Spleen (tissue), 11 donors: ENCODE measurements at regions not wholly inside any gene's neighbourhood (a gene's known extent, or its start where the extent isn't known, plus 50 kb on each side); places are given as distances from the start of the nearest gene placed in this dataset.

ENCODE experiments used
- DNase-seq: peaks from one replicate; pipeline ENCODE4 v3.0.0-alpha.2; 2020
- H3K27ac ChIP-seq, 8 donors: fragments of 200-600 bp; sonication (generic) in 7 of 8; 1 replicate in 4 of 8; 2 replicates in 4 of 8; pipeline versions ENCODE4 v1.5.0 to v1.8.0; 2016 to 2021; ENCODE audit warnings: inconsistent platforms in 4 of 8, mild to moderate bottlenecking in 4 of 8, moderate library complexity in 1 of 8
- H3K27me3 ChIP-seq, 7 donors: fragments of 200-600 bp; sonication (generic) in 6 of 7; replicated peaks in 1 of 7; 1 replicate in 4 of 7; 2 replicates in 3 of 7; pipeline versions ENCODE4 v1.5.0 to v1.8.0; 2016 to 2021; ENCODE audit warnings: inconsistent platforms in 3 of 7, mild to moderate bottlenecking in 1 of 7
- H3K36me3 ChIP-seq, 6 donors: fragments of 200-600 bp; sonication (generic) in 5 of 6; 1 replicate in 4 of 6; 2 replicates in 2 of 6; pipeline versions ENCODE4 v1.5.0 to v1.8.0; 2016 to 2021; ENCODE audit warnings: inconsistent platforms in 2 of 6
- H3K4me1 ChIP-seq, 6 donors: fragments of 200-600 bp; sonication (generic) in 5 of 6; 1 replicate in 3 of 6; 2 replicates in 3 of 6; pipeline versions ENCODE4 v1.5.0 to v1.8.0; 2016 to 2021; ENCODE audit warnings: inconsistent platforms in 3 of 6
- H3K4me3 ChIP-seq, 8 donors: fragments of 200-600 bp; sonication (generic) in 7 of 8; 1 replicate in 4 of 8; 2 replicates in 4 of 8; pipeline versions ENCODE4 v1.5.0 to v1.8.0; 2016 to 2021; ENCODE audit warnings: inconsistent platforms in 4 of 8, mild to moderate bottlenecking in 4 of 8, moderate library complexity in 2 of 8
- H3K9me3 ChIP-seq, 8 donors: fragments of 200-600 bp; sonication (generic) in 7 of 8; 1 replicate in 4 of 8; 2 replicates in 4 of 8; pipeline versions ENCODE4 v1.5.0 to v1.8.0; 2016 to 2021; ENCODE audit warnings: inconsistent platforms in 4 of 8
- POLR2A ChIP-seq, 3 donors: fragments of 450-650 bp; IDR thresholded peaks; one replicate each; pipeline ENCODE4 v1.5.1; 2017; ENCODE audit warnings: antibody characterized with exemption in 3 of 3, mild to moderate bottlenecking in 1 of 3
- POLR2AphosphoS5 ChIP-seq, 3 donors: sonication (generic); formaldehyde crosslinking; IDR thresholded peaks; one replicate each; pipeline ENCODE4 v1.5.1; 2017; ENCODE audit warnings: antibody characterized with exemption in 3 of 3
- WGBS, 5 donors: extraction: QIAGEN DNeasy Blood & Tissue Kit in 3 of 5; methylation state at CpG; one replicate each; pipeline versions ENCODE4 v1.1.5 to v1.1.7; 2013 to 2018; 5-methylcytosine and 5-hydroxymethylcytosine counted together
- intact Hi-C: fragments of 100-400 bp; cut with DNase I; formaldehyde crosslinking; loops from one replicate; pipeline ENCODE4 v1.15.0; 2023; ENCODE audit warnings: low total_unique reads
- TF ChIP-seq, protein P1 (sequence below), 11 experiments: fragments of 200-600 bp in 7 of 11; fragments of 450-650 bp in 4 of 11; sonication (generic) in 4 of 11; IDR thresholded peaks in 8 of 11; conservative IDR thresholded peaks in 3 of 11; 1 replicate in 7 of 11; 2 replicates in 4 of 11; pipeline versions ENCODE4 v1.4.0 to v1.8.0; 2016 to 2021; ENCODE audit warnings: antibody characterized with exemption in 11 of 11, inconsistent platforms in 4 of 11, mild to moderate bottlenecking in 1 of 11
- donor health status: healthy with polysubstance abuse.
- donor health status: DM: no; HTN: no; CAD: no; lungs with moderate emphysema.
- donor health status: DM: no; HTN: no; CAD: no.
- donor health status: Bipolar disorder and iron deficiency.
- donor health status: healthy.
- donor health status: DM: no; HTN: no; CAD: no.
- donor health status: DM: yes; HTN: yes; CAD: no.

DNA sequence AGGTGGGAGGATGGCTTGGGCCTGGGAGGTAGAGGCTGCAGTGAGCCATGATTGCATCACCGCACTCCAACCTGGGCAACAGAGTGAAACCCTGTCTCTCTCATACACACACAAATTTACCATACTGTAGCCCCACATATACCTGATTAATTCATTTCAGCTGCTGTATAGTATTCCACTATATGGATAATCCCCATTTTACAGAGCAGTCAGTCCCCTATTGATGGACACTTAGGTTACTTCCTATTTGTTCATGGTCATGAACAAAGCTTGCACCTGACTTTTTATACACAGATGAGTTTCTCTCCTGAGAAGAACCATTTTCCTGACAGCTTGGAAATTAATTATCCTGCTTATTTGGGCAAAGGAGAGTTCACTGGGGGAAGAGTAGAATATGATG, 59.2 kb downstream of the EMX2 start:
- H3K36me3 ChIP-seq, result no peaks in the 10 kb centered on the region

DNA sequence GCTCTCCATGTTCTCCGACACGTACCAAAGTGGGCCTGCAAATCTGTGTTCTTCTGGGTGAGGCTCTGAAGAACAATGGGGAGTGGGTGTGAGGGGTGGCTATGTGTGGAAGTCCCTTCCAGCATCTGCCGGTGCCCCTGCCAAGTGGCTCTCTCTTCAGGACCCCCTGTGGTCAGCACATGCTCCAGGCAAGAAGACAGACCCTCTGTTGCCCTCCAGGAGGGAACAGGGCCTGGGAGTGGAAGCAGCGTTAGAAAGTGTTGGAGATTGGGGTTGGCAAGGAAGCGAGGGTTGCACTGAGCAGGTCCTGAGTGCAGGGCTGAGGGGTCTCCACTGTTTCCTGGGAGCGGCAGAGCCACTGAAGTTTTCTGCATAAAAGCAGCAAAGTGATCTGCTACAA, 60.5 kb downstream of the EMX2 start:
- WGBS, 5 donors, result 85 to 90% (median 89%) methylated on average over 6 of the region's 6 CpGs
- H3K27me3 ChIP-seq, result peaks cover 0 to 36% (median 0%) of the 10 kb centered on the region in 7 donors
- no peaks in the 10 kb centered on the region for H3K9me3 ChIP-seq
- H3K4me3 ChIP-seq, result no peak overlapping the region
- H3K36me3 ChIP-seq, result no peaks in the 10 kb centered on the region
- no peak overlapping the region for H3K27ac ChIP-seq
- intact Hi-C loops, result no loop called here
- TF ChIP-seq POLR2A (IDR thresholded peaks at IDR 0.05), result no peak
- TF ChIP-seq POLR2AphosphoS5 (IDR thresholded peaks at IDR 0.05), result no peak
- TF ChIP-seq, protein P1, sequence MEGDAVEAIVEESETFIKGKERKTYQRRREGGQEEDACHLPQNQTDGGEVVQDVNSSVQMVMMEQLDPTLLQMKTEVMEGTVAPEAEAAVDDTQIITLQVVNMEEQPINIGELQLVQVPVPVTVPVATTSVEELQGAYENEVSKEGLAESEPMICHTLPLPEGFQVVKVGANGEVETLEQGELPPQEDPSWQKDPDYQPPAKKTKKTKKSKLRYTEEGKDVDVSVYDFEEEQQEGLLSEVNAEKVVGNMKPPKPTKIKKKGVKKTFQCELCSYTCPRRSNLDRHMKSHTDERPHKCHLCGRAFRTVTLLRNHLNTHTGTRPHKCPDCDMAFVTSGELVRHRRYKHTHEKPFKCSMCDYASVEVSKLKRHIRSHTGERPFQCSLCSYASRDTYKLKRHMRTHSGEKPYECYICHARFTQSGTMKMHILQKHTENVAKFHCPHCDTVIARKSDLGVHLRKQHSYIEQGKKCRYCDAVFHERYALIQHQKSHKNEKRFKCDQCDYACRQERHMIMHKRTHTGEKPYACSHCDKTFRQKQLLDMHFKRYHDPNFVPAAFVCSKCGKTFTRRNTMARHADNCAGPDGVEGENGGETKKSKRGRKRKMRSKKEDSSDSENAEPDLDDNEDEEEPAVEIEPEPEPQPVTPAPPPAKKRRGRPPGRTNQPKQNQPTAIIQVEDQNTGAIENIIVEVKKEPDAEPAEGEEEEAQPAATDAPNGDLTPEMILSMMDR (IDR thresholded peaks at IDR 0.05 in 8 of 11, conservative IDR thresholded peaks at IDR 0.05 in 3 of 11), result no peak
- DNase-seq, result no peak
- H3K4me1 ChIP-seq, result no peaks in the 10 kb centered on the region

More for the DNA sequence above, 59.2 kb downstream of the EMX2 start:
- intact Hi-C loops, result no loop called here
- H3K4me3 ChIP-seq, result no peak overlapping the region
- TF ChIP-seq POLR2AphosphoS5 (IDR thresholded peaks at IDR 0.05) (no peak), POLR2A (IDR thresholded peaks at IDR 0.05) (no peak)
- TF ChIP-seq, protein P1 (IDR thresholded peaks at IDR 0.05 in 8 of 11, conservative IDR thresholded peaks at IDR 0.05 in 3 of 11), result no peak
- 50 to 100% (median 91%) methylated on average over 1 of the region's 1 CpG for WGBS, 5 donors
- no peaks in the 10 kb centered on the region for H3K9me3 ChIP-seq
- no peaks in the 10 kb centered on the region for H3K4me1 ChIP-seq
- H3K27ac ChIP-seq, result no peak overlapping the region
- DNase-seq, result no peak
- H3K27me3 ChIP-seq, result peaks cover 0 to 50% (median 0%) of the 10 kb centered on the region in 7 donors

DNA sequence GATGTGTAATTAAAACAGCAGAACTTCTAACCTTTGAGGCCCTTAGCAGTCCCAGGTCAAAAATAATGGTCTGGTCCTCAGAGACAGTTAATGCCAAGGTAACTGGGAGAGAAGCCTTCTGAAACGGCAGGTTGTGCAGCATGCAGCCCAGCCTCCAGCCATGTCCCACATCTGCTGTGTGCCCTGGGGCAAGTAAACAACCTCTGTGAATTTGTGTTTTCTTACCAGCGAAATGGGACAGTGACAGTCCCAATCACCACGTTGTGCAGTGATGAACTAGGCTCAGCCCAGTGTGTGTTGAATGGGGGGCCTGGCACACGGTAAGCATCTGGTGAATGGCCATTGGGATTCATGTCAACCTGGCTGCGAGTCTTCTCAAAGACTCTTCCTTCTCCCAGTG, 61.2 kb downstream of the EMX2 start:
- intact Hi-C loops, result no loop called here
- WGBS, 5 donors, result 71 to 85% (median 82%) methylated on average over 5 of the region's 5 CpGs
- no peaks in the 10 kb centered on the region for H3K4me1 ChIP-seq

DNA sequence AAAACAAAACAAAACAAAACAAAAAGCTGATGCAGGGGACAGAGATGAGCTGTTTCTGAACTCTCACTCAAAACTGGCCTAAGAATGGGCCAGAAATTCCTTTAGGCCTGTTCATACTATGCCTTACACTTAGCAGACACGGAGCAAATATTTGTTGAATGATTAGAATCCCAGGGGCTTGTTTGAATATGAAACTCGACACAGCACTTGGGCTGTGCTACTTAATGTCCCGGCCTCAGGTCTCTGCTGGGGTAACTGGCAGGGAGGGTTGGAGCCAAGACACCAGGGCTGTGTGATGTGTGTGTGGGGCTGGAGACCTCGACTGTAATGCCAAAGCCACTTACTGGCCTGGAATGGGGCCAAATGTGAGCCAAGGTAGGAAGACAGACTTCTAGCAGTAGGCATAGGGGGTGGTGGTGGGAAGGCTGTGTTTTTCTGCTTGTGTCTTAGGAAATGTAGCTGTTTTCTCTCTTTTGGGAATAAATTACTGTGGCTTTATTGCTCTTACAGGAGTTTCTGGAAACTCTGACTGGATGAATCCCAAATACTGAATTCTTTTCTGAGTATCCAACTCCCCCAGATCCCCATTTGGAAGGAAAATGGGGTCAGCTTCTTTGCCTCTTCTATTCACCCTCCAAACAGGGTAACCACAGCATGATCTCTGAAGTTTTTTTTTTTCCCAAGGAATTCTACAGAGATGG, 66.7 kb downstream of the EMX2 start:
- no peak for DNase-seq
- Histone ChIP-seq H3K9me3 (no peaks in the 10 kb centered on the region), H3K4me1 (no peaks in the 10 kb centered on the region), H3K4me3 (no peak overlapping the region), H3K27me3 (peaks cover 0 to 20% (median 0%) of the 10 kb centered on the region in 7 donors), H3K36me3 (no peaks in the 10 kb centered on the region), H3K27ac (no peak overlapping the region)
- TF ChIP-seq POLR2A (IDR thresholded peaks at IDR 0.05), result no peak
- TF ChIP-seq, protein P1 (IDR thresholded peaks at IDR 0.05 in 8 of 11, conservative IDR thresholded peaks at IDR 0.05 in 3 of 11), result no peak
- TF ChIP-seq POLR2AphosphoS5 (IDR thresholded peaks at IDR 0.05), result no peak
- intact Hi-C loops, result no loop called here
- 40 to 53% (median 47%) methylated on average over 4 of the region's 4 CpGs for WGBS, 5 donors

More for the DNA sequence above, 61.2 kb downstream of the EMX2 start:
- TF ChIP-seq, protein P1 (IDR thresholded peaks at IDR 0.05 in 8 of 11, conservative IDR thresholded peaks at IDR 0.05 in 3 of 11), result no peak
- TF ChIP-seq POLR2AphosphoS5 (IDR thresholded peaks at IDR 0.05), result no peak
- TF ChIP-seq POLR2A (IDR thresholded peaks at IDR 0.05), result no peak
- no peak overlapping the region for H3K27ac ChIP-seq
- H3K4me3 ChIP-seq, result no peak overlapping the region
- peaks cover 0 to 33% (median 0%) of the 10 kb centered on the region in 7 donors for H3K27me3 ChIP-seq
- no peaks in the 10 kb centered on the region for H3K9me3 ChIP-seq
- no peak for DNase-seq
- H3K36me3 ChIP-seq, result no peaks in the 10 kb centered on the region
